Erythroblast (primary cell): ENCODE measurements at regions not wholly inside any gene's neighbourhood (a gene's known extent, or its start where the extent isn't known, plus 50 kb on each side); places are given as distances from the start of the nearest gene placed in this dataset.
"Not testable (repeated sequence)": the region's sequence is repeated elsewhere in the genome, so short reads cannot be mapped to it uniquely, and the experiment has no call there.

Experiments used
- DNase-seq, 2 experiments: peaks; one replicate each; lab custom pipeline; 2025; lab: John Stamatoyannopoulos, UW
- GATA1 ChIP-seq: IDR thresholded peaks from 2 replicates; pipeline ENCODE4 v1.6.1; 2011; ENCODE audit warnings: low read depth, mild to moderate bottlenecking, control low read depth, low read length, moderate library complexity
- POLR2A ChIP-seq: IDR thresholded peaks from 2 replicates; pipeline ENCODE4 v1.6.1; 2011; ENCODE audit warnings: mild to moderate bottlenecking, low read length

DNA sequence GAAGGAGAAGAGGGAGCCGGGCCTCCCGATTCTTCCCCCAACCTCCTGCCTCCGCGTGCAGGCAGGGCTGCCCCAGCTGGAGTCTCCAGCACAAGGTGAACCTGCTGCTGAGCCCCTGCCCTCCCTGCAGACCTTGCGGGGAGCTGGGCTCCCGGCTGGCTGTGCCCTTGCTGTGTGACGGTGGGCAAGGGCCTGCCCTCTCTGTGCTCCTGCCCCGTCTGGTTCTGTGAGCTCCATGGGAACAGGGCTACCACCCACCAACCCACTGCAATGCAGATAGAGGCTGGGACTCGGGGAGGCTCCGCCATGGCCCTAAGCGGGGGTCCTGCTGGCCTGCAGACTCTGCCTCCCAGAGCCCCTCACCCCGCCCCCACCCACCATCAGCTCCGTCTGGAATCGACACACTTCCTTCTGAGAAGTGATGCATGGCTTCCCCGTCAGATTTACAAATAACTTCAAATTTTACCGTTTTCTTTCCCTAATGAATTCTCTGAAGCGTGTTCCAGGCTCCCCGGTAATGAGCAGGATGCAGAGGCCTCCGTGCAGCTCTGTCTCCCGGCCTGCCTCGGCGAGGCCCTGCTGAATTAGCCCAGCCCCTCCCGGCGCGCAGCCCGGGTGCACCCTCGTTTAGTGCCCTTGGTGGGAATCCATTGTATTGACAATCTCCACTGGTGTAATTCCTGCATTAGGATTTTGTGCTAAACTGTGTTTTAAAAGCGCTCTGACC is 111.0 kb downstream of the MICALL2 start:
- no peak for DNase-seq

GRCh38 chr7:1348823-1349335 is 110.4 kb downstream of the MICALL2 start:
- DNase-seq, result no peak
- no peak for TF ChIP-seq POLR2A
- no peak for TF ChIP-seq GATA1

More for the DNA sequence above, 111.0 kb downstream of the MICALL2 start:
- TF ChIP-seq GATA1 (no peak), POLR2A (no peak)

GRCh38 chr7:1349351-1349761 is 109.9 kb downstream of the MICALL2 start:
- no peak for DNase-seq
- no peak for TF ChIP-seq GATA1

DNA sequence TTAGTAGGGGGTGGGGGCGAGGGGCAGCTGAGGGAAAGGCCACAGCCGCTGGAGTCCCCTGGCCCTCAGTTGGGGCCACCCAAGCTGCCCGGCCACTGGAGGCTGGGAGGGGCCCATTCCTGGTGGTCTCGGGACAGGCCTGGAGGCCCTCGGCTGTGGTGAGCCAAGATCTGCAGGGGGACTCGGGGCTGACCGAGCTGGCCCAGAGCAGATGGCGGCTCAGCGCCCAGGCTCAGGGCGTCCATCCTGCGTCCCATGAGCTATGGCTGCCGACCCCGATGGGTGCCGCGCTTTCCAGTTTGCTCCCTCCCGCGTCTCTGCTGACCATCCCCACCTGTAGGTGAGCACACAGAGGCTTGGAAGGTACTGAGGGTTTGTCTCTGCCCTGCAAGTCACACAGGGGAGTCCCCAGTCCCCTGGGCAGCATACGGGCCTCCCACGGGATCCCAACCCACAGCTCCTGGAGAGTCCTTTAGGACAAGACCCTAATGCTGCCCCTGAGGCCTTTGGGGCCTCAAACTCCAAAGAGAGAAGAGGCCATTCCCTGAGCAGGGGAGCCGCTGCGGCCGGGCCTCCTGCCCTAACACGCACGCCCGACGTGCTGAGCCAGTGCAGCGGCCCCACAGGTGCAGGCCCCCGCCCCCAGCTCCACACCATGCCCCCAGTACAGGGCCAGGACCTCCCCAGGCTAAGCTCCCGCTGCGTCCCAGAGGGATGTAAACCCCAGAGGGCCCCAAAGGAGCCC is 107.2 kb downstream of the MICALL2 start:
- TF ChIP-seq POLR2A (no peak), GATA1 (no peak)

DNA sequence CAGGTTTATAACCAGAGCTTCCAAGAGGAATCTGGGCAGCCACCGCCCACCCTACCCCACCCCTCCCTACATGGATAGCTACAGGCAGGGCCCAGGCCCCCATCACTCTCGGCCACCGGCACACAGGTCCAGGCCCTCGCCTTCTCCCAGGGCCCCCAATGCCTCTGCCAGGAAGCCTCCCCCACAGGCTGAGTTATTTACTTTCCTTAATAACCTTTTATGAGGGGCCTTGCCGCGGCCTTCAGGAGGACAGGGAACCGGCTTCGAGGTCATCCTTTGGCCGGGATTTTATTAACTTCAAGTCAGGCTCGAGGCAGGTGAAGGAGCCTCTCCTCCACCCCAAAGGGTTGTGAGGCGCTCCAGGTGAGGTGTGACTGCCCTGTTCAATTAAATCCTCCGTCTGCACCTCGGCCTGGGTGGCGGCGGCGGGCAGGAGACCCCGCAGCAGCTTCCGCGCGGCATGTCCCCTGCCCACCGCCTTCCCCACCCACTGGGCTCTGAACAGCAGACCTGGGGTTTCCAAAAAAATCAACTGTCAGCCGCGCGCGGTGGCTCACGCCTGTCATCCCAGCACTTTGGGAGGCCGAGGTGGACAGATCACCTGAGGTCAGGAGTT is 106.5 kb downstream of the MICALL2 start:
- no peak for TF ChIP-seq GATA1
- no peak for TF ChIP-seq POLR2A
- no peak for DNase-seq

More for the DNA sequence above, 107.2 kb downstream of the MICALL2 start:
- DNase-seq, result no peak

DNA sequence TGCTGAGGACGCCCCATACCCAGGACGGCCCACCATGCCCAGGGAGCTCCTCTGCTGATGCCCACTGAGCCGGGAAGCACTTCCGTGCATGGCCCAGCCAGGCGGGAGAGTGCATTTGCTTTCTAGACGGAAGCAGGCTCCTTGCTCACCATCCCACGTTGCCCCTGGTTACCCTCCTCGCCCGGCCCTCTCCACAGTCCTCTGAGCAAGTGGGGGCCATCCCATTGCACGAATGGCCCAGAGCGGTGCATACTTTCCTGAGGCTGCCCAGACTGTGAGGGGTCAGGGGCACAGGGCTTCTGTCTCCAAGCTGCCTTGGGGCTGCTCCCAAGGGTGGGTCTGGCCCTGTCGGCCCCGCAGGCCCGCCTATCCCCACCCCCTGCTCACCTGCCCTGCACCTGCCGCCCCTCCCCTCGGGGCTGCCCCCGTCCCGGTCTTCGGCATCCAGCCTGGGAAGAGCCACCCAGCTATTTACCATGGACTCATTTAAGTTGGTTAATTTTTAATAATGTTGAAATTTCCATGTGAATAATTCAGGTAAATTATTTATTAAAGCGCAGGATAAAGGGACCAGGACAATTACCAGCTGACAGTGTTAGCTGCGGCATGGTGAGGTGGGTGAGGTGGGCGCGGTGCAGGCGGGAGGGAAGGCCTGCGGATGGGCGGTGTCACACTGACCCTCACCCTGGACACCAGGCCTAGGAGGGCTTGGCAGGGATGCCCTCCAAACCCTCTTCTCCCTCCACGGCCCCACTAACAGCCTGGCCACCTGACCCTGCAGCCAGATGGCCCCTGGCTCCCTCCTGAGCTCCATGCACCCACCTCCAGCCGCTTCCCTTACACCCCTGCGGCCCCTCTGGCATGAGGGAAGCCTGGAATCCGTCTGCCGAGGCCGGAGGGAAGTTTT is 104.4 kb downstream of the MICALL2 start:
- TF ChIP-seq POLR2A (no peak), GATA1 (no peak)
- DNase-seq, result no peak

GRCh38 chr7:1355568-1356340 is 103.5 kb downstream of the MICALL2 start:
- DNase-seq, result no peak
- no peak for TF ChIP-seq GATA1
- TF ChIP-seq POLR2A, result no peak

DNA sequence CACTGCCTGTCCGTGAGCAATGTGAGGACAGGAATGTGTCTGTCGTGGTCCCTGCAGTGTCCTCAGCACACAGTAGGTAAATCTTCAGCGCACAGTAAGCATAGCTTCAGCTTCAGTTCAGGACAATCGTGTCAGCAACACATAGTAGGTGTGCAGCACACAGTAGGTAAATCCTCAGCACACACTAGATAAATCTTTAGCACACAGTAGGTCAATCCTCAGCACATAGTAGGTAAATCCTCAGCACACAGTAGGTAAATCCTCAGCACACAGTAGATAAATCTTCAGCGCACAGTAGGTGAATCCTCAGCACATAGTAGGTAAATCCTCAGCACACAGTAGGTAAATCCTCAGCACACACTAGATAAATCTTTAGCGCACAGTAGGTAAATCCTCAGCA is 102.4 kb downstream of the MICALL2 start:
- not testable (repeated sequence) for DNase-seq

DNA sequence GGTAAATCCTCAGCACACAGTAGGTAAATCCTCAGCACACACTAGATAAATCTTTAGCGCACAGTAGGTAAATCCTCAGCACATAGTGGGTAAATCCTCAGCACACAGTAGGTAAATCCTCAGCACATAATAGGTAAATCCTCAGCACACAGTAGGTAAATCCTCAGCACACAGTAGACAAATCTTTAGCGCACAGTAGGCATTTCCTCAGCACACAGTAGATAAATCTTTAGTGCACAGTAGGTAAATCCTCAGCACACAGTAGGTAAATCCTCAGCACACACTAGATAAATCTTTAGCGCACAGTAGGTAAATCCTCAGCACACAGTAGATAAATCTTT is 102.0 kb downstream of the MICALL2 start:
- DNase-seq, result peak in 1 of 2 experiments; percentile 55

- DNase-seq, result peak; percentile 23 to 55
- TF ChIP-seq GATA1 (no peak), POLR2A (no peak)
Observed at GRCh38 chr7:1357601-1358271, 101.5 kb downstream of the MICALL2 start.

DNA sequence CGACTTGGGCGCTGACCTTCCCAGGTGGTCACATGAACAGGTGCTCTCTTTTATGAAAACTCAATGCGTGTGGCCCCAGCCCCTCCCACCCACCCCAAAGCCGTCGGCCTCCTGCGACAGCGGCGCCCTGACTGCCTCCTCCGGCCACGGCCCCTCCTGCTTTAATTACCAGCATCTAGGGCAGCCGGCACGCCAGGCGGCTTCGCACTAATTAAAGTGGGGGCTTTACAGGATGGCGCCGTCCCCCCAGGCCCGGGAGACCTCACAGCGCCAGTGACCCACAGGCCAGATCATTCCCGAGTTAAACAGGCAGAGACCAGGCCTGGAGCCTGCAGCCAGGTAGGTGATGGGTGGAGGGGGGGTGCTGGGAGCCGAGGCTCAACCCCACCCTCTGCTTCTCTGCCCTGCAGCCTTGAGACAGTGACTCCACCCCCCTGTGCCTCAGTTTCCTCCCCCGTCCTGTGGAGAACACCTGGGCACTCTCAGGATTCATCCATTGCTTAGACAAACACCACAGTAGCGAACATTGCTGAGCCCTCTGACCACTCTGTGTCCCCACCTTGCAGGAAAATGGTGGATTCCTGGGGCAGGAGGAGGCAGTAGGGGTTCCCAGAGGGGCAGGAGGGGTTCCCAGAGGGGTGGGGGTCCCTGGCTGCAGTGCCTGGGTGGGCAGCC is 100.8 kb downstream of the MICALL2 start:
- no peak for DNase-seq
- no peak for TF ChIP-seq GATA1
- TF ChIP-seq POLR2A, result no peak

DNA sequence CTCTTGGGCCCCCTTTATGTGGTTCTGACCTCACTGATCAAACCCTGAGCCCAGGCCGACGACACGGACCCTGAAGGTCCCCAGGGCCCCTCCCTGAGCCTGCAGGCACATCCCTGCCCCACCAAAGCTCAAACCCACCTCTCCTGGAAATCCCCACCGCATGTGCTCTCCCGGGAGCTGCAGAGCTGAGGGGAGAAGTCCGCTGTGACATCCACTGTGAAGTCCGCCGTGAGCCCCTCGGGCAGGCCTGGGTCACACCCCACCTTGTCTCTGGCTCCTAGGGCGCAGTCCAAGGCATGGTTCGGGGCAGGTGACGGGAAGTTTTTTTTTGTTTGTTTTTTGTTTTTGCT is 100.2 kb downstream of the MICALL2 start:
- TF ChIP-seq GATA1, result no peak
- no peak for TF ChIP-seq POLR2A
- DNase-seq, result no peak
